ENCODE measurements at regions not wholly inside any gene's neighbourhood (a gene's known extent, or its start where the extent isn't known, plus 50 kb on each side); places are given as distances from the start of the nearest gene placed in this dataset.

- no peak for DNase-seq
Observed at GRCh38 chr13:107452833-107453232, 762.5 kb downstream of the LIG4 start.

- no peak for DNase-seq
Observed at GRCh38 chr13:107450931-107451330, 764.4 kb downstream of the LIG4 start.

- no peak for DNase-seq
Observed at GRCh38 chr13:107450431-107450830, 764.9 kb downstream of the LIG4 start.

- no peak for DNase-seq
Observed at GRCh38 chr13:107447591-107447990, 767.7 kb downstream of the LIG4 start.

- DNase-seq = no peak
Observed at GRCh38 chr13:107441279-107441678, 774.1 kb downstream of the LIG4 start.

- no peak for DNase-seq
Observed at GRCh38 chr13:107438251-107438650, 777.1 kb downstream of the LIG4 start.

- no peak for DNase-seq
Observed at GRCh38 chr13:107434347-107434746, 781.0 kb downstream of the LIG4 start.

GRCh38 chr13:107427536-107427935 lies 787.8 kb downstream of the LIG4 start:
- DNase-seq = no peak

- no peak for DNase-seq
Observed at GRCh38 chr13:107422421-107422820, 792.9 kb downstream of the LIG4 start.

GRCh38 chr13:107421951-107422350 lies 793.4 kb downstream of the LIG4 start:
- DNase-seq = no peak

GRCh38 chr13:107421028-107421427 lies 794.3 kb downstream of the LIG4 start:
- no peak for DNase-seq

- no peak for DNase-seq
Observed at GRCh38 chr13:107413005-107413404, 802.3 kb downstream of the LIG4 start.

- no peak for DNase-seq
Observed at GRCh38 chr13:107407074-107407473, 808.3 kb downstream of the LIG4 start.

GRCh38 chr13:107395927-107396662 lies 819.2 kb downstream of the LIG4 start:
- no peak for DNase-seq

GRCh38 chr13:107392205-107392604 lies 823.1 kb downstream of the LIG4 start:
- no peak for DNase-seq

GRCh38 chr13:107387525-107387924 lies 819.6 kb upstream of the ARGLU1 start:
- no peak for DNase-seq

GRCh38 chr13:107379407-107380155 lies 811.6 kb upstream of the ARGLU1 start:
- DNase-seq = no peak

- DNase-seq = no peak
Observed at GRCh38 chr13:107376341-107377125, 808.6 kb upstream of the ARGLU1 start.

- DNase-seq = no peak
Observed at GRCh38 chr13:107375701-107376340, 807.9 kb upstream of the ARGLU1 start.

GRCh38 chr13:107374038-107374437 lies 806.1 kb upstream of the ARGLU1 start:
- DNase-seq = no peak

- DNase-seq = peak; percentile 92
Observed at GRCh38 chr13:107373551-107373950, 805.6 kb upstream of the ARGLU1 start.

GRCh38 chr13:107370015-107370785 lies 802.3 kb upstream of the ARGLU1 start:
- DNase-seq = no peak
